ENCODE measurements at regions not wholly inside any gene's neighbourhood (a gene's known extent, or its start where the extent isn't known, plus 50 kb on each side); places are given as distances from the start of the nearest gene placed in this dataset.
A peak's percentile ranks its signal among the peaks of the same experiment; 100 is the strongest.

DNA sequence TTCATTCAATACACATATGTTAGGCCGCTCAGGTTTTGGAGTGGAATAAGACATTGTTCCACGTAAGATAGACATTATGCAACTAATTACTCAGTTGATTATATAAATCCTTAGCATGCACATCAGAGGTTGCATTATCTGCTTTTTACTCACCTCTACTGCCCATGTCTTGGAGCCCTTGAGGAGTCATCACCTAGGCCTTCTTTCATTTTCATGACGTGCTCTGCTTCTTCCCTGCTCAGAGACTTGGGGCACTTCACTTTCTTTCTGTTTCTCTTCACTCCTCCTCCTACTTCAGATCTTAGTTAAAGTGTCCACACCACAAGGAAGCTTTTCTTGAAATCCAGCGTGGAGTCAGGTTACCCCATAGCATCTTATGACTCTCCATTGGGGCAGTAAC is 241.1 kb downstream of the TLR4 start:
- DNase-seq = peak; percentile 61

- no peak for DNase-seq
Measured at GRCh38 chr9:117951127-117951526, 246.9 kb downstream of the TLR4 start.

DNA sequence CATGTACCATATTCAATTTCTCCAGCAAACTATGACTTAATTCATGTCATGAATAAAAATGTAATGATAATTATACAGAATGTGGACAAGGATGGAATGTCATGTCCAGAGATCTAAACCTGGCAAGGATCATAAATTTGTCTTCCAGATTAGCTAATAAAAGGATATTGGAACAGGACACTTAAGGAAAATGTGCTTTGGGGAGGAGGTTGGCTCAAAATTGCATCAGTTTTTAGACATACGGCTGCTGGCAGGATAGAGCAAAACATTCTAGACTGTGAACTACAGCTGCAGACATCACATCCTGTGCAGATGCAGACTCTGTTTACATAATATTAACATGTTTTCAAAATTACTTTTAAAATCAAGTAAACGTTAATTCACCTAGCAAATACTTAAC is 248.4 kb downstream of the TLR4 start:
- DNase-seq = no peak

DNA sequence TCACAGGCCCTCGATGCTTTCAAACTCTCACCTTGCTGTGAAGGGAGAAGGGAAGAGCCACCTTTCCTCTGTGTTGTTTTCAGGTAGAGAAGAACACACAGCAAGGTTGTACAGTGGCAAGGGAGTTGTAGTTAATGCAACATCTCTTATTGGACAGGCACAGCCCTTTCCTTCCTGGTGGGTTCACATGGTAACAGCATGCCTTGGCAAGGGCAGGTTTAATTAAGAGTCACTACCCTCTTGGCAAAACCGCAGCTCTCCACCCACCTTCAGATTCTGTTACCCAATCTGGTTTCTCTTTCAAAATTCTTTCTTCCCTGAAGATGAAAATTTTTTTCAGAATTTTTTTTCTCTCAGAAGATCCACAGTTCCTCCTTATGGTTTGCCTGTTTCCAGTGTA is 253.1 kb downstream of the TLR4 start:
- peak; percentile 85 for DNase-seq

DNA sequence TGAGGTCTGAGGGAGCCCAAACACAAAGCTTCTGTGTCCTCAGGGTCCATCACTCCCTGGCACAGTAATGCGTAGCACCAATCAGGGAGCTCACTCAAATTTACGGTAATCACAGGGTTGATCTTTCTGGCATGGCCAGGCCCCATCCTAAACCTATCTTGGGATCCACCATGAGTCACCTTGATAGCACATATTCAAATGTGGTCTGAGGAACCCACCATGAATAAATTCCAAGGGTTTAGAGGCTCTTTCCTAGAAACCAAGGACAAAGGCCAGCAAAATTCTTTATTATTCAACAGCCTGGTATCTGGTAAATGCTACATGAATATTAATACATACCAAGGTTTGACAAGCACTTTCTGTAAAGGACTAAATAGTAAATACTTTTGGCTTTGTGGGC is 254.5 kb downstream of the TLR4 start:
- no peak for DNase-seq

DNA sequence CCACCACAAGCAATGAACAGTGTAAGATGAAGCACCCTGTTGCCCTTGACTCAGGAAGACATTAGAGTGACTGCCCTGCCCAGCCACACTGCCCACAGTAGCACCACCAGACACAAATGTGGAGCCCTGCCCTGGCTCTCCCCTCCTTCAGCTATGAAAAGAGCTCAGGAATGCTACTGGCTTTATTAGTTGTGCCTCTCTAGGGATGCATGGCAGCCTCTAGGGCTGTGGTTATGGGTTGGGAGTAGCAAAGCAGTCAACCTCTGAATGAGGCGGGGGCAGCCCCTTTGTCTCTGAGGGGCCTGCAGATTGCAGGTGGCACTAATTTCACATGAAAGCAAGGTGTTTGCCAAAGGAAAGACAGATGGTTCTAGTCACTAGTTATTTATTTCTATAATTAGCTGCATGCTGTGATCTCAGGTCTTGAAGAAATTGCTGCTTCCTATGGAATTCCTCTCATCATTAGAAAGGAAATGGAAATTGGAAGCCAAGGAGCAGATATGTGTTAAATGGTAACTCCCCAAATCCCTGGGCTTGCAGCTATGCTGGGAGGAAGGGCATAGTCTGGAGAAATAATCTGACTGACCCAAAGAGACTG is 259.4 kb downstream of the TLR4 start:
- DNase-seq = no peak

GRCh38 chr9:117970276-117971050 is 266.3 kb downstream of the TLR4 start:
- no peak for DNase-seq

- no peak for DNase-seq
Measured at GRCh38 chr9:117974108-117974507, 269.9 kb downstream of the TLR4 start.

- DNase-seq = no peak
Measured at GRCh38 chr9:117979914-117980313, 275.7 kb downstream of the TLR4 start.

DNA sequence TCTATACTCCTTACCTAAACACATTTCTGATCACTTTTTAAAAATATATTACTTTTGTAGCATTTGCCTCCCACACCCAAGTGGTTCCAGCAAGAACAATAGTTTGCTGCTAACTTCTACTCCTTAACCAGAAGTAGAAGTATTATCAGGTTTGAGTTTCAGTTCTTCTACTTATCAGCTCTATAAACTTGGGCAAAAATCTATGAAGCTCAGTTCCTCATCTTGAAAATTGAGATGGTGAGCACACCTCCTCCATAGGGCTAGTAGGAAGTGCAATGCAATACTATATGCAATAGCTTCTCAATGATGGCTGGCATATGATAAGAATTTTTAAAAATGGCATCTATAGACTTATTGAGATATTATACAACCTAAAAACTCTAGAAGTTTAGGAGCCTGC is 283.7 kb downstream of the TLR4 start:
- DNase-seq = no peak

GRCh38 chr9:117992006-117992405 is 287.8 kb downstream of the TLR4 start:
- DNase-seq = peak; percentile 82

- DNase-seq = no peak
Measured at GRCh38 chr9:118000581-118000980, 296.4 kb downstream of the TLR4 start.

GRCh38 chr9:118003240-118003639 is 299.0 kb downstream of the TLR4 start:
- no peak for DNase-seq

GRCh38 chr9:118008246-118008645 is 304.0 kb downstream of the TLR4 start:
- DNase-seq = no peak

DNA sequence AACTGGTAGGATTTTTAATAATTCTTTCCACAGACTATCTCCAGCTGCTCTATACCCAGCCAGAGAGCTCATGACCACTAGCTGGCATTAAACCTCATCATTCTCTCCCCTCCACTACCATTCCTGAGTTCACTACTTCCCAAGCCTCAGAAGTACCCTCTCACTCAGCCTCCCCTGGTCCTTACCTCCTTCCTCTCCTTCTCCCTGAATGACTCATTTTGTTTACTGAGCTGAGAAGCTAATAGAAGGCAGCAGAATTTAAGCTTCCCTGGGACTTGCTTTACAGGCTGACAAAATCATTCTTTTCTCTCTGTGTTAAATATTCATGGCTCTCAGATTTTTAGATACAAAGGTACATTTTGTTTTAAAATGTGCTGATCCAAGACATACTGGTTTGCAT is 305.4 kb downstream of the TLR4 start:
- DNase-seq = peak; percentile 38

DNA sequence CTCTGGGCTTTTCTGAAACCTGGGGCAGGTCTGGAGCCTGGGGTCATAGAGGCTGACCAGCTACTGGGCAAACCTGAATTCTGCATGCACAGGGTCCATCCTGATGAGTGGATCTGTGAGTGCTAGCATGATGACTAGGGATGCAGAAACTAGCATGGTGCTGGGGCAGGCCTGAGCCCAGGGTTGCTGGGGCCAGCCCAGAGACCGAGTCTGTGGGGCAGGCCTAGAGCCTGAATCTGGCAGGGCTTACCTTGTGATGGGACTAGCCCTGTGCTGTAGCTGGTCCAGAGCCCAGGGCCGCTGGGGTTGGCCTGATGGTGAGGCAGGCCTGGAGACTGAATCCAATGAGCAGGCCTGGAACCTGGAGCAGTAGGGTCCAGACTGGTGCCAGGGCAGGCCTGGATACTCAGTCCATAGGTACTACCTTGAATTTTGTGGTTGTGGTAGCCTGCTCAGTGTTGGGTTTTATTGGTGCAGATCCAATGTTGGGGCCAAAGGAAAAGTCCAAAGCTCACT is 313.5 kb downstream of the TLR4 start:
- DNase-seq = no peak

DNA sequence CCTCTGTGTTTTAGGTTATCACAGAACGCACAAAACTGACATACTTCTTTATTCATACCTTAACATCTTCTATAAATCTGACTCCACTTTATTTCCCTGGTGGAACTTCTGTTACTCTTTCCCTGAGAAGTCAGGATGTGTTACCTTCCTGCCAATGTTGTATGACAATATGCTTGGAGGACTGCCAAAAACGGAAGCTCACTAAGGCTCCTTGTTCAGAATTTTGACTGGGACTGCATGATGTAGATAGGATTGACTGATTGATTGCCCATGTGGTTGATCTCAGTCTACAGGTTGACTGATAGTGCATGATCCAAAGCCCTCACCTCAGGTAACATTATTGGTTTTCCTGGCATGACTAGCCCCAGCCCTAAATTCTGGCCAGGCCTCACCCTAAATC is 319.4 kb downstream of the TLR4 start:
- no peak for DNase-seq

DNA sequence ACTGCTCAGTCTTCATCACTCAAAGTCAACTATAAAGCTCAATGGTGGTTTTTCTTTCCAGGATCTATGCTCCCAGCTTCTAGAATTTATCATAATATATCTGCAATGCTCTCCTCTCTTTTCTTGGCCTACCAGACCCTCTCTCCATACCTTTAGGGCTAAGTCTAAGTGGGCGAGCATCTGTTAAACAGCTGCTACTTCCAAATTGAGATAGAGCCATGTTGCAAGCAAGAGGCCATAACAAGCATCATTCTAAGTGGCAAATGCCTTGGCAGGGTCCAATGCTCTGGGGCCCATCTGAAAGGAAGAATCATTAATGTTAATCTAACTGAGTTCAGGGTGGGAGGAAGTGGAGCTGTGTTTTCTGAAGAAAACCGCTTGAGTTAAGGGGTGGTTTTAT is 324.0 kb downstream of the TLR4 start:
- no peak for DNase-seq

GRCh38 chr9:118029425-118029824 is 325.2 kb downstream of the TLR4 start:
- DNase-seq = no peak

DNA sequence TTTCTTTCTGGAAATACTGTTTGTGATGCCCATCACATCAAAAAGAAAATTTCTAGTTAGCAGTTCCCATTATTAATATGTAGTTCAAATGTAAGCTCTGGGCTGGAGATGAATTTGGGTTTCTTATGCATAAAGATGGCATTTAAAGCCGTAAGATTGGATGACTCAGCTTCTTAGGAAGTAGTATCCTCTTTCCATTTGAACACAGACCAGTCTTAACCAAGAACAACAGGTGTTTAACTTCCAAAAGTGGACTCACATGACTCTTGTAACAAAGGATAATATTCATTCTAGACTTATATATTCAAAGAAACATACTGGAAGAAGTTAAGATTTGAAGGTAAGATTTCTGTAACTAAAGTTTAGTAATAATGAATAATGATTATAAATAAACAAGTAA is 330.5 kb downstream of the TLR4 start:
- DNase-seq = no peak

DNA sequence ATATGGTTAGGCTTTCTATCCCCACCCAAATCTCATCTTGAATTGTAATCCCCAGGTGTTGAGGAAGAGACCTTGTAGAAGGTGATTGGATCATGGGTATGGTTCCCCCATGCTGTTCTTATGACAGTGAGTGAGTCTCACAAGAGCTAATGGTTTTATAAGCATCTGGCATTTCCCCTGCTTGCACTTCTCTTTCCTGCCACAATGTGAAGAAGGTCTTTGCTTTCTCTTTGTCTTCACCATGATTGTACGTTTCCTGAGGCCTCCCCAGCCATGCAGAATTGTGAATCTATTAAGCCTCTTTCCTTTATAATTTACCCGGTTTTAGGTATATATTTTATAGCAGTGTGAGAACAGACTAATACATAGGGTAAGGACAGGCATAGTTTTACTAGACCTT is 334.5 kb downstream of the TLR4 start:
- DNase-seq = no peak

DNA sequence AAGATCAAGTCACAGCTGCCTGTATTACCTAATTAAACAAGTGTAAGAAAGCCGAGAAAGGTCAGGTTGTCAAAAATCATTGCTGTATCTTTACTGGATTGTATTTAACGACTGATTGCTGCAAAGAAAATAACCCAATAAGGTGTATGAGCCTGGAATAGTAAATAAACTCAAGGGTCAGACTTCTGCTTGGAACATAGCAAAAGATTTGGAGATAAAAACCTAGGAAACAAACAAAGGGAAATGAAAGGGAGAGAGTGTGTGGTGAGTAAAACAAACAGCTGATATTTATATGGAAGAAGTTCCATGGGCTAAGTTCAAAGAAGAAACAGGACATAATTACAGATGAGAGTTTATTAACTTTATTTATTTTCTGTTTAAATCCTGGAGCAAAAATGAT is 354.0 kb downstream of the TLR4 start:
- peak; percentile 13 for DNase-seq

DNA sequence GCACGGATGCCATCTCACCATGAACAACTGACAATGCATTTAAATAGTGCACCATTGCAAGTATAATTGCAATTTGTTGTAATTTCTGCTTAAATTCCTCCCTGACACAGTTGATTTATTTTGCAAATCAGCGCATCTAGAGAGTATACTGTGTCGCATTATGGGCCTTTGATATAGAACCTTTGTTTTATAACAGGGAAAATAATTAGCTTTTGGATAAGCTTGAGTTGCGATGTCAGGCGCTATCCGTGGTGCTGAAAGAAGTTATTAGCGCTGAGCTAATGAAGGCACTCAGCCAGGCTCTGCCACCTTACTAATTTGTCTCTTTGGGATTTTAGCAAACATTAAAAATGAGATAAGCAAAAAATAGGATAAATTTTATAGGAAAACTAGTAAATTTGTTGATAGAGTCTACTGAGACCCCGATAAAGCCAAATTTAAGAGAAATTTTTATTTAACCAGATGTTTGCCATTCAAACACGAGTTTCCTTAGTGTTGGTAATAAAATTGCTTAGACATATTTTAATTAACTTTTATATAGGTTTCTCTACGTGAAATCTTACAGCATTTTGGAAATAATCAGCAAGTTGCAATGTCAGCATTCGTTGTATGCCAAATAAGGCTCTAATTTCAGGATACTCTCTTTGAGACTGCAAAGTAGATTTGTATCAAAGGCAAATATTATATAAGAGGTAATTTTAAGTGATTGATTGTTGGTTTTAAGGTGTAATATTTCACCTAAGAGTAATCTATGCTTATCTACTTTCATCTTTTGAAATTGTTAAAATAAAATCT is 355.5 kb downstream of the TLR4 start:
- DNase-seq = no peak

DNA sequence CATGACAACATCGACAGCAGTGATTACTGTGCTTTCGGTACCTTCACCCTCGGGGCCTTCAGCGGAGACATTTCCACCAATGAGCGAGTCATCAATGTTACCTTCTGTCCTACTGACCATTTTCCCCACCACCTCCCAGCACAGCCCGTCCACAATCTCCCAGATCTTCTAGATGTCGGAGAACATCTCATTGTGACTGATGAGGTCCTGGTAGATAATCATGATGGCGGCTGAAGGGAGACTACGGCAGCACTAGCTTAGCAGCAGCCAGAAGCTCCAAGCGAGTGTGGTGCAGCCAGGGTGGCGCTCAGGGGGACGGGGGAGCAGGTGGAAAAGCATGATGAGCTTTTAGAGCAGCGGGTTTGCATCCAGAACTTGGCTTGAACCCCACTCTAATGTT is 379.0 kb downstream of the TLR4 start:
- no peak for DNase-seq

Measured in DMS79 (cell line).